Chondrocyte (in vitro differentiated cells): ENCODE measurements at regions not wholly inside any gene's neighbourhood (a gene's known extent, or its start where the extent isn't known, plus 50 kb on each side); places are given as distances from the start of the nearest gene placed in this dataset.
A peak's percentile ranks its signal among the peaks of the same experiment; 100 is the strongest.
"Not testable (repeated sequence)": the region's sequence is repeated elsewhere in the genome, so short reads cannot be mapped to it uniquely, and the experiment has no call there.

Experiments
- DNase-seq: peaks from one replicate; pipeline ENCODE4 v3.0.0; 2021; ENCODE audit warnings: mixed read lengths, low spot score
- H3K27ac Mint-ChIP-seq: one replicate; pipeline ENCODE4 v1.8.0; 2021; ENCODE audit warnings: mild to moderate bottlenecking, moderate library complexity, mixed read lengths; ENCODE audit not compliant: unreplicated experiment
- H3K27me3 Mint-ChIP-seq: 2 replicates; pipeline ENCODE4 v1.8.0; 2021; ENCODE audit warnings: low read depth, mixed read lengths
- H3K36me3 Mint-ChIP-seq: 2 replicates; pipeline ENCODE4 v1.8.0; 2021; ENCODE audit warnings: low read depth, mixed read lengths
- H3K4me1 Mint-ChIP-seq: 2 replicates; pipeline ENCODE4 v1.8.0; 2021; ENCODE audit warnings: low read depth, mild to moderate bottlenecking, mixed read lengths
- H3K4me3 Mint-ChIP-seq: one replicate; pipeline ENCODE4 v1.8.0; 2021; ENCODE audit warnings: mild to moderate bottlenecking, moderate library complexity, mixed read lengths; ENCODE audit not compliant: unreplicated experiment
- H3K9me3 Mint-ChIP-seq: 2 replicates; pipeline ENCODE4 v1.8.0; 2021; ENCODE audit warnings: low read depth, mixed read lengths
- TF ChIP-seq, protein P1 (sequence below): fragments of 200-600 bp; sonication (generic); IDR thresholded peaks from 2 replicates; pipeline ENCODE4 v1.5.0; 2021; ENCODE audit warnings: antibody characterized with exemption, mild to moderate bottlenecking, moderate library complexity

DNA sequence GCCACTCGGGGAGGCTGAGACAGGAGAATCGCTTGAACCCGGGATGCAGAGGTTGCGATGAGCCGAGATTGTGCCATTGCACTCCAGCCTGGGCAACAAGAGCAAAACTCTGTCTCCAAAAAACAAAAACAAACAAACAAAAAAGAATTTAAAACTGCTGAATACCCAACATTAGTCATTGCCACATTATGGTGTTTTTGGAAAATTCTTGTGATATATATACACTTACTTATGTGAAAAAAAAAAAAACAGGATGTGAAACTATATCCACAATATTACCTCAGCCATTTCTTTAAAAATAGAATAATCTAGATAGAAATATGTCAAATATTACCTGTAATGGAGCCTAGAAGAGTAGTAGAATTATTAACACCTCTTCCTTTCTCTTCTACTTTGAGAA lies 288.3 kb upstream of the FN1 start:
- DNase-seq, result no peak
- H3K27me3 Mint-ChIP-seq, result no peaks in the 10 kb centered on the region
- H3K4me3 Mint-ChIP-seq, result no peak overlapping the region
- TF ChIP-seq, protein P1, sequence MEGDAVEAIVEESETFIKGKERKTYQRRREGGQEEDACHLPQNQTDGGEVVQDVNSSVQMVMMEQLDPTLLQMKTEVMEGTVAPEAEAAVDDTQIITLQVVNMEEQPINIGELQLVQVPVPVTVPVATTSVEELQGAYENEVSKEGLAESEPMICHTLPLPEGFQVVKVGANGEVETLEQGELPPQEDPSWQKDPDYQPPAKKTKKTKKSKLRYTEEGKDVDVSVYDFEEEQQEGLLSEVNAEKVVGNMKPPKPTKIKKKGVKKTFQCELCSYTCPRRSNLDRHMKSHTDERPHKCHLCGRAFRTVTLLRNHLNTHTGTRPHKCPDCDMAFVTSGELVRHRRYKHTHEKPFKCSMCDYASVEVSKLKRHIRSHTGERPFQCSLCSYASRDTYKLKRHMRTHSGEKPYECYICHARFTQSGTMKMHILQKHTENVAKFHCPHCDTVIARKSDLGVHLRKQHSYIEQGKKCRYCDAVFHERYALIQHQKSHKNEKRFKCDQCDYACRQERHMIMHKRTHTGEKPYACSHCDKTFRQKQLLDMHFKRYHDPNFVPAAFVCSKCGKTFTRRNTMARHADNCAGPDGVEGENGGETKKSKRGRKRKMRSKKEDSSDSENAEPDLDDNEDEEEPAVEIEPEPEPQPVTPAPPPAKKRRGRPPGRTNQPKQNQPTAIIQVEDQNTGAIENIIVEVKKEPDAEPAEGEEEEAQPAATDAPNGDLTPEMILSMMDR, result no peak
- H3K36me3 Mint-ChIP-seq, result peaks cover 7% of the 10 kb centered on the region
- peaks cover 68% of the 10 kb centered on the region for H3K4me1 Mint-ChIP-seq
- peaks cover 16% of the 10 kb centered on the region for H3K9me3 Mint-ChIP-seq
- H3K27ac Mint-ChIP-seq, result peak overlapping the region; percentile 87

DNA sequence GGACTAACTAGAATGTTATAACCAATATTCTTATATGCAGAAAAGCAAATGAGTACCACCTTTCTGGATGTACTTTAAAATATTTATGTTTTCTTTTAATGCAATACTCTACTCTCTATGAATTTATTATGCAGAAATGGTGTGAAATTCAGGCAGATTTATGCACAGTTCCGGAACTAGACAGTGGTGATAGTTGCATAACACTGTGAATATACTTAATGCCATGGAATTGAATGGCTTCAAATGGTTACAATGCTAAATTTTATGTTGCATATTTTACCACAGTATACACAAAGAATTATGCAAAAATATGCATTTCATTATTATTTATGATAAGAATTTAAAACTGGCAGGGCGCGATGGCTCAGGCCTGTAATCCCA lies 287.8 kb upstream of the FN1 start:
- Mint-ChIP-seq H3K9me3 (peaks cover 16% of the 10 kb centered on the region), H3K27me3 (no peaks in the 10 kb centered on the region), H3K27ac (peak overlapping the region; percentile 87), H3K4me3 (no peak overlapping the region), H3K4me1 (peaks cover 69% of the 10 kb centered on the region), H3K36me3 (peaks cover 11% of the 10 kb centered on the region)
- no peak for DNase-seq
- TF ChIP-seq, protein P1, result no peak

DNA sequence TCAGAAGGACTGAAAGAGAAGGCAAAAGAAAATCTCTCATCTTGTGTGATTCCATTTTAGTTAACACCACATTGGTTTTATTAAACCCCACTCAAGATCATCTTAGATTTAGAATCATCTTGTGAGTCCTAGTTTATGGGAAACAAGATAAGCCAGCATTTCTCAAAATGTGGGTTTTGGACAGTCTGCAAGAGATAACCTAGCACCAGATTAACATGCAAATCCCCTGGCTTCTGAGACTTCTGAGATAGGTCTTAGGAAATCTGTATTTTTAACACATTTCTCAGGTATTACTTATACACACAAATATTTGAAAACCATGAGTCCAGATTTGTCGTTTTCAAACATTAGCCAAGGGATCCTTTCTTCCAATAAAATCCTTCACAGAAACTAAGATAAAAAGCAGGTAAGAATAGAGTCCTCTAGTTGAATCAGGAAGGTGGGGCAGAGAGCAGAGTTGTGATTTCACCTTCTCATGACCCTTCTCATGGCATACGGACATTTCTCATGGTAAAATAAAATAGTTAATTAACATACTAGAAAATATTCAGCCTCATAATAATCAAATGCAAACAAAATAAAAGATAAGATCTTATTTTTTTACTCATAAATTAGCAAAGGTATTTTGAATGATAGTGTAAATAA lies 287.2 kb upstream of the FN1 start:
- Mint-ChIP-seq H3K9me3 (peaks cover 16% of the 10 kb centered on the region), H3K27me3 (no peaks in the 10 kb centered on the region), H3K4me1 (peaks cover 69% of the 10 kb centered on the region), H3K36me3 (peaks cover 11% of the 10 kb centered on the region), H3K4me3 (no peak overlapping the region), H3K27ac (peak overlapping the region; percentile 39)
- TF ChIP-seq, protein P1, result no peak
- no peak for DNase-seq

DNA sequence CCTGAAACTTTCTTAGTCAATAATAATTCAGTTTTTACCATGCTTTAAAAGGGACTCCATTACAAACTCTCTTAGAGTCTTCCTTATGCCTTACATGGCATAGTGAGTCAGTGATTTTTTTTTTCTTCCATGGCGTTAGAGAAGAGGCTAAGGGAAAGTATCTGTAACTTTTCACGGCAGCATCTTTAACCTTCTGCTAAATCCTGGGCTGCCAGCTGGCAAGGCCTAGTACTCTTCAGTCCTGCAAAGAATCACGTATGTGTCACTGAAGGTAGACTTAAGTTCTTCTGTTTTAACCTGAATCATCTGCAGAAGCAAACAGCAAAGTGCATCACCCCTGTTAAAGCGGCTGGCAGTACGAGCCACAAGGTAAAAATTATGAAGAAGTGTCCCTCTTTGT lies 286.3 kb upstream of the FN1 start:
- TF ChIP-seq, protein P1, result no peak
- H3K27me3 Mint-ChIP-seq, result no peaks in the 10 kb centered on the region
- H3K27ac Mint-ChIP-seq, result peak overlapping the region; percentile 67
- H3K4me1 Mint-ChIP-seq, result peaks cover 69% of the 10 kb centered on the region
- peaks cover 11% of the 10 kb centered on the region for H3K36me3 Mint-ChIP-seq
- DNase-seq, result no peak
- no peak overlapping the region for H3K4me3 Mint-ChIP-seq
- H3K9me3 Mint-ChIP-seq, result peaks cover 17% of the 10 kb centered on the region

DNA sequence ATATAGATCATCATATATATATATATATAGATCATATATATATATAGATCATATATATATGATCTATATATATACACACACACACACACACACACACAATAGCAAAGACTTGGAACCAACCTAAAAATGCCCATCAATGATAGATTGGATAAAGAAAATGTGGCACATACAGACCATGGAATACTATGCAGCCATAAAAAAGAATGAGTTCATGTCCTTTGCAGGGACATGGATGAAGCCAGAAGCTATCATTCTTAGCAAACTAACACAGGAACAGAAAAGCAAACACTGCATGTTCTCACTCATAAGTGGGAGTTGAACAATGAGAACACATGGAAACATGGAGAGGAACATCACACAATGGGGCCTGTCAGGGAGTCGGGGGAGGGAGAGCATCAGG lies 285.6 kb upstream of the FN1 start:
- not testable (repeated sequence) for DNase-seq, H3K4me3 Mint-ChIP-seq, H3K27me3 Mint-ChIP-seq
- Mint-ChIP-seq H3K9me3 (peaks cover 21% of the 10 kb centered on the region), H3K27ac (peak overlapping the region; percentile 49), H3K36me3 (peaks cover 11% of the 10 kb centered on the region), H3K4me1 (peaks cover 74% of the 10 kb centered on the region)

DNA sequence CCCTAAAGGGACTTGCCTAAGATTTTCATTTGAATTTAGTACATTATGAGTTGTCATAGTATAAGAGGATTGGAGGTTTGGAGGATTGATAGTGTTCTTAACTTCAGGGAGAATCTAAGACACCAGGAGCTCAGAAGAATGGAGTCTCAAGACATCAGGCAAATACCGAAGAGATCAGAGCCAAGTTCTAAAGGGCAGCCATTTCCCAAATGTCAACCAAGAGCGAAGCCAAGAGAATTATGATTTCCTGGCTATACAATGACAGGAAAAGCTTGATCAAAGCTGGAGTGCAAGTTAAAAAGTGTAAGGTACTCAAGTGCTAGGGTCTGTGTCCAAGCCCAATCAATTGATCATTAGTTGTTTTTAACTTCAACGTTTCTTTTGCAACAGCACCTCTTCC lies 283.0 kb upstream of the FN1 start:
- Mint-ChIP-seq H3K27me3 (no peaks in the 10 kb centered on the region), H3K4me3 (peak overlapping the region; percentile 80), H3K27ac (peak overlapping the region; percentile 96), H3K36me3 (peaks cover 13% of the 10 kb centered on the region), H3K9me3 (peaks cover 9% of the 10 kb centered on the region), H3K4me1 (peaks cover 59% of the 10 kb centered on the region)
- DNase-seq, result no peak
- TF ChIP-seq, protein P1, result no peak
